Neural cell (in vitro differentiated cells): ENCODE measurements at regions not wholly inside any gene's neighbourhood (a gene's known extent, or its start where the extent isn't known, plus 50 kb on each side); places are given as distances from the start of the nearest gene placed in this dataset.

Experiments
- CTCF ChIP-seq: fragments of 450-650 bp; IDR thresholded peaks from 2 replicates; pipeline ENCODE4 v1.5.1; 2014; ENCODE audit warnings: antibody characterized with exemption, mild to moderate bottlenecking, moderate library complexity; ENCODE audit not compliant: poor library complexity, severe bottlenecking
- EP300 ChIP-seq: fragments of 450-650 bp; conservative IDR thresholded peaks from 2 replicates; pipeline ENCODE4 v1.6.1; 2014; ENCODE audit warnings: antibody characterized with exemption, mild to moderate bottlenecking, moderate library complexity; ENCODE audit not compliant: poor library complexity, severe bottlenecking
- POLR2AphosphoS5 ChIP-seq: IDR thresholded peaks from 2 replicates; pipeline ENCODE4 v1.6.1; 2012
- RAD21 ChIP-seq: fragments of 450-650 bp; conservative IDR thresholded peaks from 2 replicates; pipeline ENCODE4 v1.6.1; 2014; ENCODE audit warnings: antibody characterized with exemption, mild to moderate bottlenecking, moderate library complexity
- TF ChIP-seq, protein P1 (sequence below): IDR thresholded peaks from 2 replicates; pipeline ENCODE4 v1.6.1; 2012; ENCODE audit warnings: borderline replicate concordance

GRCh38 chr11:79694368-79694767 lies 253.5 kb upstream of the TENM4 start:
- TF ChIP-seq POLR2AphosphoS5, result no peak
- TF ChIP-seq RAD21, result no peak
- no peak for TF ChIP-seq EP300
- TF ChIP-seq CTCF, result no peak
- TF ChIP-seq, protein P1, sequence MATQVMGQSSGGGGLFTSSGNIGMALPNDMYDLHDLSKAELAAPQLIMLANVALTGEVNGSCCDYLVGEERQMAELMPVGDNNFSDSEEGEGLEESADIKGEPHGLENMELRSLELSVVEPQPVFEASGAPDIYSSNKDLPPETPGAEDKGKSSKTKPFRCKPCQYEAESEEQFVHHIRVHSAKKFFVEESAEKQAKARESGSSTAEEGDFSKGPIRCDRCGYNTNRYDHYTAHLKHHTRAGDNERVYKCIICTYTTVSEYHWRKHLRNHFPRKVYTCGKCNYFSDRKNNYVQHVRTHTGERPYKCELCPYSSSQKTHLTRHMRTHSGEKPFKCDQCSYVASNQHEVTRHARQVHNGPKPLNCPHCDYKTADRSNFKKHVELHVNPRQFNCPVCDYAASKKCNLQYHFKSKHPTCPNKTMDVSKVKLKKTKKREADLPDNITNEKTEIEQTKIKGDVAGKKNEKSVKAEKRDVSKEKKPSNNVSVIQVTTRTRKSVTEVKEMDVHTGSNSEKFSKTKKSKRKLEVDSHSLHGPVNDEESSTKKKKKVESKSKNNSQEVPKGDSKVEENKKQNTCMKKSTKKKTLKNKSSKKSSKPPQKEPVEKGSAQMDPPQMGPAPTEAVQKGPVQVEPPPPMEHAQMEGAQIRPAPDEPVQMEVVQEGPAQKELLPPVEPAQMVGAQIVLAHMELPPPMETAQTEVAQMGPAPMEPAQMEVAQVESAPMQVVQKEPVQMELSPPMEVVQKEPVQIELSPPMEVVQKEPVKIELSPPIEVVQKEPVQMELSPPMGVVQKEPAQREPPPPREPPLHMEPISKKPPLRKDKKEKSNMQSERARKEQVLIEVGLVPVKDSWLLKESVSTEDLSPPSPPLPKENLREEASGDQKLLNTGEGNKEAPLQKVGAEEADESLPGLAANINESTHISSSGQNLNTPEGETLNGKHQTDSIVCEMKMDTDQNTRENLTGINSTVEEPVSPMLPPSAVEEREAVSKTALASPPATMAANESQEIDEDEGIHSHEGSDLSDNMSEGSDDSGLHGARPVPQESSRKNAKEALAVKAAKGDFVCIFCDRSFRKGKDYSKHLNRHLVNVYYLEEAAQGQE, result no peak
